Ovary (tissue), 3 donors: ENCODE measurements at regions not wholly inside any gene's neighbourhood (a gene's known extent, or its start where the extent isn't known, plus 50 kb on each side); places are given as distances from the start of the nearest gene placed in this dataset.

Experiments
- EP300 ChIP-seq: sonication (generic); formaldehyde crosslinking; IDR thresholded peaks from one replicate; pipeline ENCODE4 v1.6.1; 2017; ENCODE audit warnings: antibody characterized with exemption
- POLR2A ChIP-seq: fragments of 450-650 bp; IDR thresholded peaks from one replicate; pipeline ENCODE4 v1.6.1; 2017; ENCODE audit warnings: antibody characterized with exemption, mild to moderate bottlenecking, moderate library complexity
- TF ChIP-seq, protein P1 (sequence below), 3 donors: fragments of 450-650 bp in 2 of 3; fragments of 200-600 bp in 1 of 3; IDR thresholded peaks; one replicate each; pipeline versions ENCODE4 v1.5.1 to v1.8.0; 2016 to 2022; ENCODE audit warnings: antibody characterized with exemption in 3 of 3, mild to moderate bottlenecking in 1 of 3
- donor health status: DM: no; HTN: no; CAD: no.

DNA sequence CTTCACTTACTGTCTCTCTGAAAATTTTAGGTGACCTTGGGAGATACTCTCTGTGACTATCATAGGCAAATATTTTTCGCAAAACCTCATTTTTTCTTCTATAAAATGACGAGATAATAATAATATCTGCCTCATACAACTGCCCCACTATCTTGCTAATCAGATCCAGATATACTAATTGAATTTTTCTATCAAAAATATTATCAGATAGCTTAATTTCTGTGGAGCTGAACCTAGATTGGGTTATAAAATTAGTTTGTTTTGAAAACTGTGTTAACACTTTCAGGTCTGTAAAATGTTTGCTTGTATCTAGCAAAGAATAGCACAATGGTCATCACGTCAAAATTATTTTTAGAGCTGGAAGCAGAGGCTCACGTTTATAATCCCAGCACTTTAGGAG is 486.7 kb upstream of the LRRN3 start:
- TF ChIP-seq POLR2A: no peak
- TF ChIP-seq, protein P1, sequence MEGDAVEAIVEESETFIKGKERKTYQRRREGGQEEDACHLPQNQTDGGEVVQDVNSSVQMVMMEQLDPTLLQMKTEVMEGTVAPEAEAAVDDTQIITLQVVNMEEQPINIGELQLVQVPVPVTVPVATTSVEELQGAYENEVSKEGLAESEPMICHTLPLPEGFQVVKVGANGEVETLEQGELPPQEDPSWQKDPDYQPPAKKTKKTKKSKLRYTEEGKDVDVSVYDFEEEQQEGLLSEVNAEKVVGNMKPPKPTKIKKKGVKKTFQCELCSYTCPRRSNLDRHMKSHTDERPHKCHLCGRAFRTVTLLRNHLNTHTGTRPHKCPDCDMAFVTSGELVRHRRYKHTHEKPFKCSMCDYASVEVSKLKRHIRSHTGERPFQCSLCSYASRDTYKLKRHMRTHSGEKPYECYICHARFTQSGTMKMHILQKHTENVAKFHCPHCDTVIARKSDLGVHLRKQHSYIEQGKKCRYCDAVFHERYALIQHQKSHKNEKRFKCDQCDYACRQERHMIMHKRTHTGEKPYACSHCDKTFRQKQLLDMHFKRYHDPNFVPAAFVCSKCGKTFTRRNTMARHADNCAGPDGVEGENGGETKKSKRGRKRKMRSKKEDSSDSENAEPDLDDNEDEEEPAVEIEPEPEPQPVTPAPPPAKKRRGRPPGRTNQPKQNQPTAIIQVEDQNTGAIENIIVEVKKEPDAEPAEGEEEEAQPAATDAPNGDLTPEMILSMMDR (IDR thresholded peaks at IDR 0.05): no peak
- TF ChIP-seq EP300: no peak
